GM21825 (cell line): ENCODE measurements at regions not wholly inside any gene's neighbourhood (a gene's known extent, or its start where the extent isn't known, plus 50 kb on each side); places are given as distances from the start of the nearest gene placed in this dataset.

ENCODE experiments used
- ATAC-seq: cut with Tn5 transposase; IDR thresholded peaks from one replicate; pipeline ENCODE4 v1.9.1; 2021; ENCODE audit warnings: mild to moderate bottlenecking, moderate library complexity; ENCODE audit not compliant: unreplicated experiment

- no peak for ATAC-seq
Measured at GRCh38 chr18:73746101-73746500, 401.5 kb downstream of the FBXO15 start.

GRCh38 chr18:73742957-73743356 is 404.7 kb downstream of the FBXO15 start:
- ATAC-seq: no peak

GRCh38 chr18:73741946-73742345 is 405.7 kb downstream of the FBXO15 start:
- no peak for ATAC-seq

- no peak for ATAC-seq
Measured at GRCh38 chr18:73739098-73739497, 408.5 kb downstream of the FBXO15 start.

GRCh38 chr18:73737990-73738389 is 409.6 kb downstream of the FBXO15 start:
- ATAC-seq: no peak

GRCh38 chr18:73735836-73736235 is 411.8 kb downstream of the FBXO15 start:
- no peak for ATAC-seq

GRCh38 chr18:73733806-73734314 is 413.8 kb downstream of the FBXO15 start:
- ATAC-seq: no peak

GRCh38 chr18:73733376-73733775 is 414.3 kb downstream of the FBXO15 start:
- ATAC-seq: no peak

GRCh38 chr18:73728657-73729056 is 419.0 kb downstream of the FBXO15 start:
- no peak for ATAC-seq

- ATAC-seq: no peak
Measured at GRCh38 chr18:73724958-73725357, 422.7 kb downstream of the FBXO15 start.

- no peak for ATAC-seq
Measured at GRCh38 chr18:73719611-73720010, 428.0 kb downstream of the FBXO15 start.

- no peak for ATAC-seq
Measured at GRCh38 chr18:73717570-73717969, 430.1 kb downstream of the FBXO15 start.

GRCh38 chr18:73715210-73715670 is 432.4 kb downstream of the FBXO15 start:
- no peak for ATAC-seq

GRCh38 chr18:73714466-73714865 is 433.2 kb downstream of the FBXO15 start:
- no peak for ATAC-seq

GRCh38 chr18:73711256-73711655 is 436.4 kb downstream of the FBXO15 start:
- no peak for ATAC-seq

- ATAC-seq: no peak
Measured at GRCh38 chr18:73708591-73708990, 439.0 kb downstream of the FBXO15 start.

GRCh38 chr18:73707035-73707434 is 440.6 kb downstream of the FBXO15 start:
- ATAC-seq: no peak

- ATAC-seq: no peak
Measured at GRCh38 chr18:73697353-73697752, 450.3 kb downstream of the FBXO15 start.

- ATAC-seq: no peak
Measured at GRCh38 chr18:73696698-73697097, 450.9 kb downstream of the FBXO15 start.

GRCh38 chr18:73696171-73696570 is 451.5 kb downstream of the FBXO15 start:
- no peak for ATAC-seq

GRCh38 chr18:73693091-73693490 is 454.5 kb downstream of the FBXO15 start:
- ATAC-seq: no peak

GRCh38 chr18:73691624-73692023 is 456.0 kb downstream of the FBXO15 start:
- no peak for ATAC-seq

- no peak for ATAC-seq
Measured at GRCh38 chr18:73691118-73691517, 456.5 kb downstream of the FBXO15 start.
